SK-N-SH (cell line): ENCODE measurements at regions not wholly inside any gene's neighbourhood (a gene's known extent, or its start where the extent isn't known, plus 50 kb on each side); places are given as distances from the start of the nearest gene placed in this dataset.

Experiments used
- EZH2phosphoT487 ChIP-seq: fragments of 200-600 bp; sonication (generic); IDR thresholded peaks from 2 replicates; pipeline ENCODE4 v1.6.1; 2017; ENCODE audit warnings: low read depth, mixed run types, mild to moderate bottlenecking, antibody characterized with exemption, moderate library complexity, borderline replicate concordance
- POLR2AphosphoS5 ChIP-seq: IDR thresholded peaks from 2 replicates; pipeline ENCODE4 v1.6.1; 2012; ENCODE audit warnings: low read depth, low read length
- RAD21 ChIP-seq: IDR thresholded peaks from 2 replicates; pipeline ENCODE4 v1.6.1; 2012; ENCODE audit warnings: mild to moderate bottlenecking, low read length
- RCOR1 ChIP-seq: fragments of 150-350 bp; IDR thresholded peaks from 2 replicates; pipeline ENCODE4 v1.6.1; 2017; ENCODE audit warnings: antibody characterized with exemption, low read length
- SIN3A ChIP-seq: IDR thresholded peaks from 2 replicates; pipeline ENCODE4 v1.6.1; 2012; ENCODE audit warnings: low read depth, mild to moderate bottlenecking, low read length, moderate library complexity, borderline replicate concordance
- TF ChIP-seq, protein P1 (sequence below): fragments of 200-600 bp; sonication (generic); IDR thresholded peaks from 2 replicates; pipeline ENCODE4 v1.6.1; 2017; ENCODE audit warnings: antibody characterized with exemption, mild to moderate bottlenecking, moderate library complexity
- TF ChIP-seq, protein P2 (sequence below): IDR thresholded peaks from 2 replicates; pipeline ENCODE4 v1.6.1; 2012; ENCODE audit warnings: mild to moderate bottlenecking, low read depth, low read length, moderate library complexity
- TF ChIP-seq, protein P3 (sequence below): fragments of 150-350 bp; IDR thresholded peaks from 2 replicates; pipeline ENCODE4 v1.6.1; 2017; ENCODE audit warnings: antibody characterized with exemption, low read length, low read depth, borderline replicate concordance

DNA sequence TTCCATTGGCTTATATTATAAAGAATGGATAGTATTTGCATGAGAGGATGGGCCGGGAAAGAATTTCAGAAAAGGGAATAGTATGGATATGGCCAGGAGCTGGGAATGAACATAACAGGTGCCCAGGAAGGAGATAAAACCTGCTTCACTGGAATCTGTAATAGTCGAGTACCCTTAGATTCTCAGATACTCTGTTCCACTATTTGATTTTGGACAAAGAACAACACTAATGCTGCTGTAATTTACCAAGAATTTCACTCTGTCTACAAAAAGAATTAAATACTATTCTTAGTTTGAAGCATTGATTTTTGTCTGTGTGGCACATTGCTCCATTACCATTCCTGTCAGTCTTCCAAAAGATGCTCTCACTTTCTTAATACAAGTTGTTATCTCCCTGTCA, 718.2 kb upstream of the LRRN3 start:
- TF ChIP-seq, protein P1, sequence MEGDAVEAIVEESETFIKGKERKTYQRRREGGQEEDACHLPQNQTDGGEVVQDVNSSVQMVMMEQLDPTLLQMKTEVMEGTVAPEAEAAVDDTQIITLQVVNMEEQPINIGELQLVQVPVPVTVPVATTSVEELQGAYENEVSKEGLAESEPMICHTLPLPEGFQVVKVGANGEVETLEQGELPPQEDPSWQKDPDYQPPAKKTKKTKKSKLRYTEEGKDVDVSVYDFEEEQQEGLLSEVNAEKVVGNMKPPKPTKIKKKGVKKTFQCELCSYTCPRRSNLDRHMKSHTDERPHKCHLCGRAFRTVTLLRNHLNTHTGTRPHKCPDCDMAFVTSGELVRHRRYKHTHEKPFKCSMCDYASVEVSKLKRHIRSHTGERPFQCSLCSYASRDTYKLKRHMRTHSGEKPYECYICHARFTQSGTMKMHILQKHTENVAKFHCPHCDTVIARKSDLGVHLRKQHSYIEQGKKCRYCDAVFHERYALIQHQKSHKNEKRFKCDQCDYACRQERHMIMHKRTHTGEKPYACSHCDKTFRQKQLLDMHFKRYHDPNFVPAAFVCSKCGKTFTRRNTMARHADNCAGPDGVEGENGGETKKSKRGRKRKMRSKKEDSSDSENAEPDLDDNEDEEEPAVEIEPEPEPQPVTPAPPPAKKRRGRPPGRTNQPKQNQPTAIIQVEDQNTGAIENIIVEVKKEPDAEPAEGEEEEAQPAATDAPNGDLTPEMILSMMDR, result no peak
- TF ChIP-seq EZH2phosphoT487, result no peak
- no peak for TF ChIP-seq RAD21
- TF ChIP-seq, protein P2, sequence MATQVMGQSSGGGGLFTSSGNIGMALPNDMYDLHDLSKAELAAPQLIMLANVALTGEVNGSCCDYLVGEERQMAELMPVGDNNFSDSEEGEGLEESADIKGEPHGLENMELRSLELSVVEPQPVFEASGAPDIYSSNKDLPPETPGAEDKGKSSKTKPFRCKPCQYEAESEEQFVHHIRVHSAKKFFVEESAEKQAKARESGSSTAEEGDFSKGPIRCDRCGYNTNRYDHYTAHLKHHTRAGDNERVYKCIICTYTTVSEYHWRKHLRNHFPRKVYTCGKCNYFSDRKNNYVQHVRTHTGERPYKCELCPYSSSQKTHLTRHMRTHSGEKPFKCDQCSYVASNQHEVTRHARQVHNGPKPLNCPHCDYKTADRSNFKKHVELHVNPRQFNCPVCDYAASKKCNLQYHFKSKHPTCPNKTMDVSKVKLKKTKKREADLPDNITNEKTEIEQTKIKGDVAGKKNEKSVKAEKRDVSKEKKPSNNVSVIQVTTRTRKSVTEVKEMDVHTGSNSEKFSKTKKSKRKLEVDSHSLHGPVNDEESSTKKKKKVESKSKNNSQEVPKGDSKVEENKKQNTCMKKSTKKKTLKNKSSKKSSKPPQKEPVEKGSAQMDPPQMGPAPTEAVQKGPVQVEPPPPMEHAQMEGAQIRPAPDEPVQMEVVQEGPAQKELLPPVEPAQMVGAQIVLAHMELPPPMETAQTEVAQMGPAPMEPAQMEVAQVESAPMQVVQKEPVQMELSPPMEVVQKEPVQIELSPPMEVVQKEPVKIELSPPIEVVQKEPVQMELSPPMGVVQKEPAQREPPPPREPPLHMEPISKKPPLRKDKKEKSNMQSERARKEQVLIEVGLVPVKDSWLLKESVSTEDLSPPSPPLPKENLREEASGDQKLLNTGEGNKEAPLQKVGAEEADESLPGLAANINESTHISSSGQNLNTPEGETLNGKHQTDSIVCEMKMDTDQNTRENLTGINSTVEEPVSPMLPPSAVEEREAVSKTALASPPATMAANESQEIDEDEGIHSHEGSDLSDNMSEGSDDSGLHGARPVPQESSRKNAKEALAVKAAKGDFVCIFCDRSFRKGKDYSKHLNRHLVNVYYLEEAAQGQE, result no peak
- TF ChIP-seq POLR2AphosphoS5, result no peak
- no peak for TF ChIP-seq RCOR1
- TF ChIP-seq SIN3A, result no peak
- TF ChIP-seq, protein P3, sequence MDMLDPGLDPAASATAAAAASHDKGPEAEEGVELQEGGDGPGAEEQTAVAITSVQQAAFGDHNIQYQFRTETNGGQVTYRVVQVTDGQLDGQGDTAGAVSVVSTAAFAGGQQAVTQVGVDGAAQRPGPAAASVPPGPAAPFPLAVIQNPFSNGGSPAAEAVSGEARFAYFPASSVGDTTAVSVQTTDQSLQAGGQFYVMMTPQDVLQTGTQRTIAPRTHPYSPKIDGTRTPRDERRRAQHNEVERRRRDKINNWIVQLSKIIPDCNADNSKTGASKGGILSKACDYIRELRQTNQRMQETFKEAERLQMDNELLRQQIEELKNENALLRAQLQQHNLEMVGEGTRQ, result no peak
